GM18519 (cell line): ENCODE measurements at regions not wholly inside any gene's neighbourhood (a gene's known extent, or its start where the extent isn't known, plus 50 kb on each side); places are given as distances from the start of the nearest gene placed in this dataset.
"Not testable (repeated sequence)": the region's sequence is repeated elsewhere in the genome, so short reads cannot be mapped to it uniquely, and the experiment has no call there.

Source experiments
- ATAC-seq: cut with Tn5 transposase; IDR thresholded peaks from one replicate; pipeline ENCODE4 v1.9.1; 2021; ENCODE audit warnings: mild to moderate bottlenecking, moderate library complexity; ENCODE audit not compliant: unreplicated experiment, low FRiP score

DNA sequence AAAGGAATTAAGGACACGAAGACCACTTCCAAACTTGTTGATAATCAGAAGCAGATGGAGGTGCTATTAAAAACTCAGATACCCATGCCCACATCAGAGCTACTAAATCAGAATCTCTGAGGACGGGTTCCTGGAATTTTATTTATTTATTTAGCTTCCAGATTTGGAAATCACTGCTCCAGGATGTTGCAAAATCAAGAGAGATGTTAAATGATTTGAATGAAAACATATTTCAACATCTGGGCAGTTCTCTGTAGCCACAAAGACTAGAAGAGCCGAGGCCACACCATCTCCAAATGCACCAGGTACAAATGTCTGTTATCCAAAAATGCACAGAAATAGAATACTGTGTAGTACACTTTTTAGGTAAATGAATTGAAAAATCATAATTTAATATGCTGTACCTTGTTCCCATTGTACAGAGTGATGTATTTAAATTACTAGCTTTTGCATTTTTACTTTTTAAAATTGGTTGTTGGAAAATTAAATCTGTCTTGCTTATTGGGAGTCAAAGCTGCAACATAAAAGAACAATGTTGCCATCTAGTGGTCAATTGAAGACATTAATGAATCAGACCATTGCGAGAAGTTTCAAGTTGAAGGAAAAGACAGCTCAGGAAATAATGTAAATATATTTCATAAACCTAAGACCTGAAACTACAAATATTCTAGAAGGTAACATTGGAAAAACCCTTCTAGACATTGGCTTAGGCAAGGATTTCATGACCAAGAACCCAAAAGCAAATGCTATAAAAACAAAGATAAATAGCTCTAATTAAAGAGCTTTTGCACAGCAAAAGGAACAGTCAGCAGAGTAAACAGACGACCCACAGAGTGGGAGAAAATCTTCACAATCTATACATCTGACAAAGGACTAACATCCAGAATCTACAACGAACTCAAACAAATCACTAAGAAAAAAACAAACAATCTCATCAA is 151.3 kb upstream of the TTC29 start:
- peak; percentile 74 for ATAC-seq

DNA sequence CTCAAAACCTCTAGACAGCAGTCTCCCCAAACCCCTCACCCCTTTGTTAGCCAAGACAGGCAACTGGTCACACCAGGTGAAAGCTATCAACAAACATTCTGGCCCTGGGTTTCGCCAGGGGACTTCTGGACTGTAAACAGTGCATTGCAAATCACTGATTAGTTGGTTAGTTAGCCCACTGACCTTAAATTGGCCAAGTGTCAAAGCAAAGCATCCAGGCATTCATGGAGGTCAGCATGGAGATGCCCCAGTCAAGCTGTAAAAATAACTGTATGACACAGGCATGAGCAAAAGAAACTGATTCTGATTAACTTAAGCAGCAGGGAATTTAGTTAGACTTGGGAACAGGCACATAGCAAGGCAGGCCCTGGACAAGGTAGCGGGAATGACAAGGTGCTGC is 156.0 kb upstream of the TTC29 start:
- no peak for ATAC-seq

DNA sequence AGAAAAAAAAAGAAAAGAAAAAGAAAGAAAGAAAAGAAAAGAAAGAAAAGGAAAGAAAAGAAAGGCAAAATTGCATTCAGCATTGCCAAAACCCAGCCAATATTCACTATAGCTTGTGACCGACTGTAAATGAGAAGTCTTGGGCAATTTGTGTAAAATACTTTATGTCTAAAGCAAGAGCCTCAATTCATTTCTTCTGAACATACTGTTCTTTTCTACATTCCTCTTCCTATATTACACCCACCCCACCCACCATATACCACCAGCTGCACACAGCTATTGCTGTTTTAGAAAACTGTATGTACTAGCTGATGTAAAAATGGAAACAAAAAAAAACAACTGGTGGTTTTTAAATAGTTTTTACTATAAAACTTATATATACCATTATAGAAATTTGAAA is 156.9 kb upstream of the TTC29 start:
- ATAC-seq: no peak

DNA sequence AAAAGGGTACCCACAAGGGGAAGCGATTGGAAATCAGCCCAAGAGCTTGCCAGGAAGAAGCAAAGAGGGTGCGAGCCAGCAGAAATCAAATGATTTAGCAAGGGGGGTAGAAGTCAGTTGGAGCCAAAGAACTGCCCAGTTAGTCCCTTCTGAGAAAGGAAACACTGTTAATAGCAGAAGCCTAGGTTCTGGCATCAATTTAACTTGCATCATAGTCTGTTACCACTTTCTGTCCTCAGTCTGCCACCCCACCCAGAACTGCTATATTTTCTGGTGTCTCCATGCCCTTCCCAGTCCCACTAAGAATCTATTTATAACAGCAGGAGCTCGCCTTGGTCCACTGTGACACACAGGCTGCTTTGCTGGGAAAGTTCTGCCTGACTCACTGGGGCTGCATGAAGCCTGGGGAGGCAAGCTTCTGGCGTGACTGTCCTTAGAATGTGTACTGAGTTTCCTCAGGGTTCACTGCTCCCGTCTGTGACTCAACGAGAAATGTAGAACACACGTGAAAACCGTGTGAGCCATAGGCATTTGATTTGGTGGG is 157.8 kb upstream of the TTC29 start:
- no peak for ATAC-seq

DNA sequence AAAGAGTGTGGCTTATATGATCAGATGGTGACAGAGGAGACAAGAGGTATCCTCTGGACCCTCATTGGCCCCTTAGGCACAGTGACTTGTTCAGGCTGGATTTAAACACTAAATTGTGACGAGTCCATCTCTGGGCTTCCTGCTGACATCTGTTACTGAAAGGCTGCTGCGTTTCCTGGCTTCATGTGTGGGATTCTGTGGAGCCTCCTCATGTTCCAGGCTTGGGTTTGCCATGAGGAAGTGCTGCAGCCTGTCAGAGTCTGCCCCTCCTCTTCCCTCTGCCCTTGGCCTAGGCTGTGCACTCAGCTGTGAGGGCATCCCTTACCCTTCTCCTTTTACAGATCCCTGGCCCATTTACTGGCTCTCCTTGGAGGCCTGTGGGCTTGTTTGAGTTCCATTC is 159.1 kb upstream of the TTC29 start:
- ATAC-seq: no peak

DNA sequence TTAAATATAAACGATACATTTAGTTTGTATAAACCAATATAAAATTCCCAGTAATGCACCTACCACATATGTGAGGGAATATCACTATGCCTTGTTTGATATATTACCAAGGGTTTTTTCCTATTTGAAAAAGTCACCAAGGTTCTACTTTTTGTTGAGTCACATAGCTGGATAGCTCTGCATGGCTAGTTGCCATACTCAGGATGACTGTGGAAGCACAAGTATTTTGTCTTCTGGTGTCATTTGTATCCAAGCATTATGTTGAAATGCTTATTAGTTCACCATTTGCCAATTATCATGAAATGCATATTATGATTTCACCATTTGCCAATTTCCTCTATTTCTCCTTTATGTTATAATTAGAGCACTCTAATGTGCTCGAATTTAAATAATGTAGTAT is 162.7 kb upstream of the TTC29 start:
- ATAC-seq: no peak

DNA sequence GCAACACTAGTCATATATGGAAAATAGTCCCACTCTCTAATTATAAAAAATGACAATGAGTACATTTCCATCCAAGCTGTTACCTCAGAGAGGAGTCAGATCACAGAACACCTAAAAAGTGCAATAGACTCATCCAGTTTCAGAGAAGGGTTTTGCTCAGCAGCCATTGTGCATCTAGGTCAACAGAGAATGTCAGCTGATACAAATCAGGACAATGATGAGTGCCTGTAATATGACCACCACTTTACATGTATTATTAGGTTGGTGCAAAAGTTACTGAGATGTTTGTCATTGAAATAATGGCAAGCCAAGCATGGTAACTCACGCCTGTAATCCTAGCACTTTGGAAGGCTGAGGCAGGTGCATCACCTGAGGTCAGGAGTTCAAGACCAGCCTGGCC is 164.1 kb upstream of the TTC29 start:
- ATAC-seq: no peak

DNA sequence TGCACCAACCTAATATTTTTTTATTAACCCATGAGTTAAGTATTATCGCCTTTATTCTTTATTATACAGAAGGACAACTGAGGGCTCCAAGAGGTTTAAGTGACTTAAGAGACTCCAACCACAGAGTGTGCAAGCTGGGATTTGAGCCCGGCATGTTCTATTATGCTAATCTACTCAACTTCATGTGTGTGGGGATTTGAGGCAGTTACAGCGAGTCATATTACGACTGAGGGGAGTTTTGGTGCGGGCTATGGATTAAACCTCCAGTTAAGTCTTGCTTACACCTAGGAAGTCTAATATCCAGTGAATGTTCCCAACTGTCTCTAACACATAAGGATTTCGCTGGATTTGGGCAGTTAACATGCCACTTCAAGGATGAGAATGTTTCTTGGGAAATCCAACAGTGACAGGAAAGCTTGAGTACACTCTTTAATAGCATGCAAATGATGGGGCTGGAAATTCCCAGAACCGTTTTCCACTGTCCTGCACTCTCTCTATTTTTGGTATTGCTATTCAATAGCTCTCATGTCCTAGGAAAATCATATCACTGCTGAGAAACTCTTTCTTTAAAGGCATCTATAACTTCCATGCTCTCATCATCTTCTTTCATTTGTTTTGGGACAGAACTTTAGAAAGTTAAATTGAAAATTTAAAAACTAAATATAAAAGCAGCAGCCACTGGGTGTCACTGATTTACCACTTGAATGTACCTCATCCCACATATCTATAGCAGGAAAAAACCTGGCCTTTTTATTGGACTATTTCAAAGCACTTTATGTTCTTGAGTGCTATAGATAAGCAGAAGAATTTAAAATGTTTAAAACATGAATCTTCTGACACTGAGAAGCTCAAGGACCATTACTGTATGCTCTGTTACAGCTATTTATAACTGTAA is 165.1 kb upstream of the TTC29 start:
- no peak for ATAC-seq

DNA sequence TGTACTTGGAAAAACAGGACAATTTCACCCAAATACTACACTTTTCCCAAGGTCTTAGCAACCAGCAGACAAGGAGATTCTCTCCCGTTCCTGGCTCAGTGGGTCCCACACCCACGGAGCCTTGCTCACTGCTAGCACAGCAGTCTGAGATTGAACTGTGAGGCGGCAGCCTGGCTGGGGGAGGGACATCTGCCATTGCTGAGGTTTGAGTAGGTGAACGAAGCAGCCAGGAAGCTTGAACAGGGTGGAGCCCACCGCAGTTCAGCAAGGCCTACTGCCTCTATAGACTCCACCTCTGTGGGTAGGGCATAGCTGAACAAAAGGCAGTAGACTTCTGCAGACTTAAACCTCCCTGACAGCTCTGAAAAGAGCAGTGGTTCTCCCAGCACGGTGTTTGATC is 166.5 kb upstream of the TTC29 start:
- not testable (repeated sequence) for ATAC-seq

DNA sequence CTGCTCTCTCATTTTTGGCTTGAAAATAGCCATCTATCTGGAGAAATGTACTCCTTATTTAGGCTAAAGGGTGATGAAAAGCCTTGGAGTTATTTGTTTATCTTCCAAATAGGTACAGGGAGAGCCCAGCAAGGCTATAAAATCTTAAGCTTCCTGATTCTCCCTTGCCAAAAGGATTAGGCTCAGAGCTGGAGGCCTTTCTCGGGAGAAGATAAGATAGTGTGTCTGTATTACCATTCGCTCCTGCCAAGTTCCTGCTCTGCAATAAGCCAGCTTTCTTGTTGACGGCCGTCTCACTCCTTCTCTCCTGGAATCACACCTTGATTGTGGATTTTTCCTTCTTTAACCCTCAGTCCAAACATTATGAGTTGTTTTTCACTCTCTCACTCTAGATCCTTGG is 171.8 kb upstream of the TTC29 start:
- ATAC-seq: no peak

DNA sequence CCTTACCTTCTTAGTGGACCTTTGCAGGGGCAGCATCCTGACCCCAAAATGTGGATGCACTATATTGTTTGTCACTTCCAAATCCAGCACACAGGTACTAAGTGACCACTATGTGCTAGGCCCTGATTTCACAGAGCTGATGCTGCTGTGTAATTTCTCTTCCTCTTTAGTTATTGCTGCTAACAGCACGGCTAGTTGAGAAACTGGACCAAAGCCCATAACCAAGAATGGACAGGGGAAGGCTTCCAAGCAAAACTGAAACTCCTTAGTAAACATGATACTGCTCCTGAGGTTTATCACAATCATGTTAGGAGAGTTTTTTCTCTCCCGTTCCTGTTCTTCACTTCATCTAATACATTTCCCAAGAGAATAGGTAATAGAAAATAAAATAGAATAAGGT is 172.9 kb upstream of the TTC29 start:
- no peak for ATAC-seq

DNA sequence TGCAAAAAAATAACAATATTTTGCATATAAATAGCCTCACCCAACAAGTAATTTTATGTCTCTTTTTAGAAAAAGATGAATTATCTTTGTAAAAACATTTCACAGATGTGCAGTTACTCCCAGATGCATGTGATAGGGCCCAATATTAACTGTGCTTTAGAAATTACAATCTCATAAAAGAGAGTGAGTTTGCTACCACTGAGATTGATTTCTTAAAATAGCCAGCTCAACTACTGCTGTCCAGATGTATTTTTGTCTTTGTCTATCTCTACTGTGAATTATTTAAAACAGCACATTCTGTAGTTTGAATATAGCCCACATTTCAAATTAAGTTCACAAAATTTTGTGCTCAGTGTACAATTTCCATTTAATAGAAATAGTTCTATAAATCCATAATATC is 177.0 kb upstream of the TTC29 start:
- no peak for ATAC-seq

DNA sequence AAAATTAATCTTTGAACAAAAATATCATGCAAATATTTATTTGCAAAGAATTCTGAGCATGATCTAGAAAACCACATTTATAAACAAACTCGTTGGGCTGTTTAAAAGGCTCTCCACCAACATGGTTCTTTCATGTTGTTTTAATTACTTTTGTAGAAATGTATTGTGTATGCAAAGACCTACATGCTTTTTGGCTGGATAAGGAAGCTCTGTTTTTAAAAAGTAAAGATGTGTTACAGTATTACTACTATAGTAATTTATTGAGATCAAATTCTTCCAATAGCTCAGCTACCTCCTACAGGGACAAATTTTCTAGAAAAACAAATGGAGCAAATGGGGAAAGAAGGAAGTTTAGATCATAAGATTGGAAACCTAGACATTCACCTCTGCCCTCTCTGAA is 177.5 kb upstream of the TTC29 start:
- ATAC-seq: no peak

DNA sequence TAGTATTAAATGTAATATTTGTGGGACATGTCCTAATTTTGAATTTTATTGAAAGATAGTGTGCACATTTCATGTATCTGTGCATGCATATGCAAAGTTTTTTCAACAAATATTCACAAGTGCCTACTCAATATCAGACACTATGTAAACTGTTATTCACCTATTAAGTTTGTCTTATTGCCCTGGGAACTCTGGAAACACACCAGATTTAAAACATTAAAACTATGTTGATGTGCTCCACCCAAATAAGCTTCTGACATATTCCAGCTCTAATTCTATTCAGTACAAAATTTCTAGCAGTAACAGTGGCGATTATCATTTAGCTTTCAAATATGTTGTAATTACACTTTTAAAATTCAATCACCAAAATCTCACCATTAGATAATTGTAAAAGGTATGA is 183.1 kb upstream of the TTC29 start:
- no peak for ATAC-seq

DNA sequence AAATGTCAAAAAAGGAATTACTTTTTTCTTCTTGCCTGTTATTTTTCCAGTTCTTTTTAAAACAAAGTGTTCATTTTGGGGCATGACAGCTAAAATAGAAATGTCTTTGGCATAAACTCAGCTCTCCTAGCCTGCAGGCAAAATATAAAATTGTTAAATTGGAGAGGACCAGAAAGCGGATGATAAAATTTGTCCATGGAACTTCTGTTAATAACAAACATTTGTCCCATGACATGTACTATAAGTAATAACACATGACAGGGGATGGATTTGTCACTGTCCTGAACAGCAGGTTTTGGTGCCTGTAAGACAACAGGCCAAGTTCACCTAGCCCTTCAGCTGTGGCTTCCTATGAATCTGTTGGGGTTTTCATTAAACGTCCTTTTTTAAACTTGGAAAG is 184.0 kb upstream of the TTC29 start:
- ATAC-seq: no peak

DNA sequence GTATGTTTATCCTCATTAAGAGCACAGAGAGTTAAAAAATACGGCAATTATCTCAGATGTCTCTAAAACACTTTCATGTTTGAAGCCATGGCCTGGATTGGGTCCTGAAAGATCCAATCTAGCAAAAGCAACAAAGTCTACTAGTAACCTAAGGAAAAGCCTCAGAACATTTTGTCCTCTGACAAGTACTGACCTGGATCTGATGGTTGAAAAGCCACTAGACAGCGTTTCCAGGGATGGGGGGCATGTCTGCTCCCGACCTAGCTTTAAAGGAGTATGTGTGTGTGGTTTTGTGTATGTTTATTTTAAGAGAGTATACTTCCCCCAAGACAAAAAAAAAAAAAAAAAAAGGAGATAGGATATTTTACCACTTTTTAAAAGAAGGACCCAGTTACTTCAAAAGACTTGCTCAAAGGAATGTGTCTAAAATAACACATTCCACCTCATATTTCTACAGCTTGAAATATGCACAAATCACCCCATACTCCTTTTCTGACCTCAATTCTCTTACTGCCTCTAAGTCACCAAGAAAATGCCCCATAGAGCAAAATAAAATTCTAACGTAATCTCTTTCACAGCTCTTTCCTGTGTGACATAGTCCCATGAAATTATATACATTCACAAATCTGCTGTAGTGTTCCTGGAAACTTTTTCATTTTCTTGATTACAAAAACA is 189.0 kb upstream of the TTC29 start:
- no peak for ATAC-seq

DNA sequence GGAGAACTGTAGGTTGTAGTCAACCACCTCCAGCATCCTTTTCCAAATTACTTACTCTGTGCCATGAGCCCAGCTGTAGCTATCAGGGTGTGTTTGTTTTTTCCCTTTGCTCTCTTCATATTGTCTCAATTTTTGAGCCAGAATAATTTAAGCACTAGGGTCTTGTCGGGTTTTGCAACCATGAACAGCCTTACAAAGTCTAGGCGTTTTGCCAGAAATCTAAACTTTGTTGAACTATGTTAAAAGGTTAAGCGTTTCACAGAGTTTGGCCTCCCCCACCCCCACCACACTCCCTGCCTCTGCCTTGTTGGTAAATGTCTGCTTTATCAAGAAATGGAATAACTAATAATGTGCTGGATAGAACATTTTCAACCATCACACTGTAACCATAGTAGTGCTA is 190.6 kb upstream of the TTC29 start:
- no peak for ATAC-seq

DNA sequence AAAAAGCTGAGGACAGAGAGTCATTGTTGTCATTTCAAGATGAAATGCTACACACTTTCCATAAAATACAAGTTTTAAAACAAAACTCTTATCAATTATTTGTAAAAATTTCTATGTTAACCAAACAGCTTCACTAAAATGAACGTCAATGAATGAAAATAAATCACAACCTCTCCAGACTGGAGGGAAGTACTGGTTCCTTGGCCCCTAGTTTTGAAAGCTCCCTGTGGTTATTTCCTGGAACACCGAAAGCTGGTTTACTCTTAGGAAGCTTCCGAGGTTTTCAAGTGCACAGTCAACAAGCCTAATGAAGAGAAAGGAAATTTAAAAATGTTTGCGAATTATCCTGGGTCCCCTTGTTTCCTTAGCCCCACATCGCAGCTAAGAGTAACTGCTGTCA is 191.1 kb upstream of the TTC29 start:
- ATAC-seq: no peak

DNA sequence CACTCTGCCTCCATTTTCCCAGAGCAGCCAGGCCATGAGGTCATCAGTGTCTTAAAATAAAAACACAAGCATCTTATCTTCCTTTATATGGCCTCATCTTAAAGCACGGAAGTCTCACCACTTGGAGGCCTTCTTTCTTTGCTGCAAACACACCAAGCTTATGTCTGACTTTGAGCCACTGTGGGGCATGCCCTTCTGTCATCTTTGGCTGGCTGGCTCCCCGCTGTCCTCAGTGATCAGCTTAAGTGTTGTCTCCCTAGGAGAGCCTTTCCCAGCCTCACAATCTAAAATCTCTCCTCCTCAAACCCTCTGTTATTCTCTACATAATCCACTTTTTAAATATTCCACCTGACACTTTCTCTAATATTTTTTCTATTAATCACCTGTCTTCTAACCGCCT is 191.6 kb upstream of the TTC29 start:
- ATAC-seq: no peak

DNA sequence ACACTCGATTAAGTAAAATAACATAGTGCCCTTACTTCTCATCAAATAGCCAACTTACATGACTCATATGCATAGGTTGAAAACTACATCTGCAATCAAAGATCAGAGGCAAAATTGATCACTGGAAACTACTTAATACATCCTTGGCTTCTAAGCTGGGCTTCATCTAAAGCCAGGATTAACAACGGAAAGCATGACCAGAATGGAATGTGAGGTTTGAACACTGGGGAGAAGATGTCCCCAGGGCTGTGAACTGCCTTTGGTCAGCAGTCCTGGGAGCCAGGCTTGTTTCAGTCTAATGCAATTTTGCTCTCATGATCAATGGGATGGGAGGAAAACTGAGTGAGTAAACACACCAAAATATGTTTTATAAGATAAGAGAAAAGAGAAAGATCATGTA is 192.5 kb upstream of the TTC29 start:
- ATAC-seq: no peak
